GM23338 (cell line): ENCODE measurements at regions not wholly inside any gene's neighbourhood (a gene's known extent, or its start where the extent isn't known, plus 50 kb on each side); places are given as distances from the start of the nearest gene placed in this dataset.

ENCODE experiments used
- ATAC-seq: fragments of 200-7000 bp; cut with Tn5 transposase; 3 replicates; pipeline ENCODE4 v1.9.1; 2020
- DNase-seq: peaks from one replicate; pipeline ENCODE4 v3.0.0-alpha.2; 2015; ENCODE audit warnings: low spot score
- H2AFZ ChIP-seq: fragments of 200-600 bp; sonication (generic); 2 replicates; pipeline ENCODE4 v1.8.0; 2016; ENCODE audit warnings: antibody characterized with exemption, mild to moderate bottlenecking, moderate library complexity
- H3F3A ChIP-seq: fragments of 200-600 bp; sonication (generic); replicated peaks from 2 replicates; pipeline ENCODE4 v1.8.0; 2017; ENCODE audit warnings: antibody characterized with exemption, mixed run types, low read depth
- H3K27ac ChIP-seq: fragments of 200-600 bp; sonication (generic); 2 replicates; pipeline ENCODE4 v1.6.1; 2016; ENCODE audit warnings: low read depth
- H3K27me3 ChIP-seq: fragments of 200-600 bp; sonication (generic); 2 replicates; pipeline ENCODE4 v1.8.0; 2016; ENCODE audit warnings: mild to moderate bottlenecking, mixed run types, moderate library complexity; ENCODE audit not compliant: insufficient read depth
- H3K36me3 ChIP-seq: fragments of 200-600 bp; sonication (generic); 2 replicates; pipeline ENCODE4 v1.8.0; 2016; ENCODE audit warnings: mild to moderate bottlenecking; ENCODE audit not compliant: insufficient read depth
- H3K4me1 ChIP-seq: fragments of 200-600 bp; sonication (generic); 2 replicates; pipeline ENCODE4 v1.8.0; 2016; ENCODE audit warnings: mild to moderate bottlenecking, moderate library complexity; ENCODE audit not compliant: insufficient read depth
- H3K4me2 ChIP-seq: fragments of 200-600 bp; sonication (generic); 2 replicates; pipeline ENCODE4 v1.7.1; 2017; ENCODE audit warnings: mixed run types
- H3K4me3 ChIP-seq: fragments of 200-600 bp; sonication (generic); 2 replicates; pipeline ENCODE4 v1.6.1; 2016; ENCODE audit warnings: mixed run types
- H3K79me2 ChIP-seq: fragments of 200-600 bp; sonication (generic); replicated peaks from 2 replicates; pipeline ENCODE4 v1.8.0; 2017; ENCODE audit warnings: mild to moderate bottlenecking; ENCODE audit not compliant: insufficient read depth
- H3K9me2 ChIP-seq: fragments of 200-600 bp; sonication (generic); 2 replicates; pipeline ENCODE4 v1.8.0; 2017; ENCODE audit not compliant: insufficient read depth
- H4K20me1 ChIP-seq: fragments of 200-600 bp; sonication (generic); replicated peaks from 2 replicates; pipeline ENCODE4 v1.8.0; 2017; ENCODE audit warnings: mild to moderate bottlenecking; ENCODE audit not compliant: insufficient read depth
- H3K27ac Mint-ChIP-seq: 2 replicates; pipeline ENCODE4 v1.8.0; 2020; ENCODE audit warnings: inconsistent platforms, mild to moderate bottlenecking, moderate library complexity, mixed read lengths
- H3K27me3 Mint-ChIP-seq: 3 replicates; pipeline ENCODE4 v1.8.0; 2022; ENCODE audit warnings: low read depth, mild to moderate bottlenecking, moderate library complexity, mixed read lengths, inconsistent platforms; ENCODE audit not compliant: insufficient read depth, poor library complexity
- H3K36me3 Mint-ChIP-seq: 3 replicates; pipeline ENCODE4 v1.8.0; 2021; ENCODE audit warnings: low read depth, mild to moderate bottlenecking, inconsistent platforms, moderate library complexity, mixed read lengths
- H3K4me1 Mint-ChIP-seq: 3 replicates; pipeline ENCODE4 v1.8.0; 2020; ENCODE audit warnings: mild to moderate bottlenecking, inconsistent platforms, mixed read lengths
- H3K4me3 Mint-ChIP-seq: 3 replicates; pipeline ENCODE4 v1.8.0; 2021; ENCODE audit warnings: moderate library complexity, mild to moderate bottlenecking, inconsistent platforms, mixed read lengths
- H3K9me3 Mint-ChIP-seq: 3 replicates; pipeline ENCODE4 v1.8.0; 2020; ENCODE audit warnings: moderate library complexity, mild to moderate bottlenecking, inconsistent platforms, mixed read lengths
- CREB1 ChIP-seq: fragments of 250-450 bp; sonication (Bioruptor Pico); IDR thresholded peaks from 2 replicates; pipeline ENCODE4 v1.5.0; 2020; ENCODE audit warnings: low read depth, mild to moderate bottlenecking, moderate library complexity
- EZH2 ChIP-seq: fragments of 200-600 bp; sonication (generic); IDR thresholded peaks from one replicate; pipeline ENCODE4 v1.8.0; 2017; ENCODE audit warnings: antibody characterized with exemption, mild to moderate bottlenecking, low read depth; ENCODE audit not compliant: unreplicated experiment
- EZH2phosphoT487 ChIP-seq: fragments of 200-600 bp; sonication (generic); IDR thresholded peaks from one replicate; pipeline ENCODE4 v1.8.1; 2018; ENCODE audit warnings: antibody characterized with exemption; ENCODE audit not compliant: unreplicated experiment
- JUNB ChIP-seq: IDR thresholded peaks from one replicate; pipeline ENCODE4 v1.6.1; 2016; ENCODE audit warnings: antibody characterized with exemption; ENCODE audit not compliant: unreplicated experiment
- NANOG ChIP-seq: IDR thresholded peaks from 2 replicates; pipeline ENCODE4 v1.6.1; 2016; ENCODE audit warnings: antibody characterized with exemption, borderline replicate concordance
- POLR2AphosphoS5 ChIP-seq: IDR thresholded peaks from 2 replicates; pipeline ENCODE4 v1.6.1; 2016; ENCODE audit warnings: antibody characterized with exemption, low read depth
- STAT1 ChIP-seq: IDR thresholded peaks from one replicate; pipeline ENCODE4 v1.6.1; 2016; ENCODE audit warnings: antibody characterized with exemption; ENCODE audit not compliant: unreplicated experiment
- ZNF114 ChIP-seq: fragments of 250-450 bp; sonication (Bioruptor Pico); IDR thresholded peaks from 2 replicates; pipeline ENCODE4 v1.5.0; 2020; ENCODE audit warnings: mild to moderate bottlenecking, moderate library complexity
- ZNF331 ChIP-seq: fragments of 250-450 bp; sonication (Bioruptor Pico); IDR thresholded peaks from 2 replicates; pipeline ENCODE4 v1.5.0; 2020; ENCODE audit warnings: low read depth, mild to moderate bottlenecking, moderate library complexity
- TF ChIP-seq, protein P1 (sequence below): IDR thresholded peaks from one replicate; pipeline ENCODE4 v1.6.1; 2018; ENCODE audit warnings: antibody characterized with exemption; ENCODE audit not compliant: unreplicated experiment
- TF ChIP-seq, protein P2 (sequence below): fragments of 250-450 bp; sonication (Bioruptor Pico); IDR thresholded peaks from 2 replicates; pipeline ENCODE4 v1.5.0; 2020; ENCODE audit warnings: mild to moderate bottlenecking, moderate library complexity
- TF ChIP-seq, protein P3 (sequence below), 2 experiments: fragments of 200-600 bp in 1 of 2; sonication (generic) in 1 of 2; conservative IDR thresholded peaks; 2 replicates each; pipeline versions ENCODE4 v1.5.1 to v1.6.1; 2016 to 2017; ENCODE audit warnings: antibody characterized with exemption in 2 of 2, low read depth in 2 of 2, mild to moderate bottlenecking in 2 of 2, moderate library complexity in 1 of 2
- TF ChIP-seq, protein P4 (sequence below): IDR thresholded peaks from 2 replicates; pipeline ENCODE4 v1.6.1; 2016; ENCODE audit warnings: antibody characterized with exemption

DNA sequence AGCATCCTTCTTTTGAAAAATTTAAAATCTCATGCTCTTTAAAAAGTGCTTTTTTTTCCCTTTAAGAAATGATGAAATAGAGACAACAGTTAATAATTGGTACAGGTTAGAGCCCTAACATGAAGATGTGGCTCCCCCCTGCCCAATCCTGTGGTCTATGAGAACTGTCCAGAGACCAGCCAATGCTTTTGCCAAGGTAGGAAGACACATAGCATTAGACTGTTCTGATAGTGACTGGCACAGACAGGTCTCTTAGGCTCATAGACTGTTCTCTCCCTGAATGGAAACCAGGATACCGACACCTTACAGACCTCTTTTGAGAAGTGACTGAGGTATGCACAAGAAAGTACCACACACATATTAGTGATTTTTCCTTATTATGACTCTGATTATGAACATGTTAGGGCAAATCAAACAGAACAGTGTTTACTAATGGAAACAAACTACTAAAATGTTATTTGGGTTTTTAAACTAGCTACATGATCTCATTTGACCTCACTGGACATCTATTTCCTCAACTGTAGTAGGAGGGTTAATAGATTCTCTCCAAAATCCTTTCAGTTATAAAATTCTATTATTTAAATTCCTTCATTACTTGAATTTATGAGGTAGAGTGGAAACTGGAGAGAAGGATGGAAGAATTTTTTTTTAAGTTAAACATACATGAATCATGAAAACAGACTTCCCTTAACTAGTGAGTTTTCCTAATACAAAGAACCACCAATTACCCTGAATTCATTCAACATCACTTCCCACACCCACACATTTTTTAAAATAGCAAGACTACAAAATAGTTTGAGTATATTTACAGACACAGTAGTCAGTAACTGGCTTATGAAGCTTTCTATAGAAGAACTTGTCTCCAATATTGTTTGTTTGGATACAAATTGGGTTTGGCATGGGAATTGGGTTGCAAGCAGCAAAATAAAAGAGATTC is 120.4 kb downstream of the OGFRL1 start:
- Mint-ChIP-seq H3K9me3 (no peaks in the 10 kb centered on the region), H3K27me3 (peaks cover 5% of the 10 kb centered on the region), H3K27ac (0 out of 2 replicates have a peak overlapping the region, but pooled peaks have one; percentile 33), H3K36me3 (no peaks in the 10 kb centered on the region), H3K4me1 (peaks cover 38% of the 10 kb centered on the region), H3K4me3 (no peak overlapping the region)
- no peaks in the 10 kb centered on the region for H4K20me1 ChIP-seq
- no peak overlapping the region for H2AFZ ChIP-seq
- no peak overlapping the region for H3K4me3 ChIP-seq
- H3K4me2 ChIP-seq = no peak overlapping the region
- H3F3A ChIP-seq = no peaks in the 10 kb centered on the region
- no peak overlapping the region for H3K27ac ChIP-seq
- H3K9me2 ChIP-seq = no peaks in the 10 kb centered on the region
- H3K79me2 ChIP-seq = no peaks in the 10 kb centered on the region
- H3K27me3 ChIP-seq = no peaks in the 10 kb centered on the region
- no peak for TF ChIP-seq ZNF114 (CRISPR knock-in tag)
- TF ChIP-seq POLR2AphosphoS5 = no peak
- TF ChIP-seq JUNB = no peak
- TF ChIP-seq NANOG = no peak
- no peak for TF ChIP-seq EZH2
- no peak for TF ChIP-seq STAT1
- no peak for TF ChIP-seq ZNF331 (CRISPR knock-in tag)
- TF ChIP-seq, protein P1, sequence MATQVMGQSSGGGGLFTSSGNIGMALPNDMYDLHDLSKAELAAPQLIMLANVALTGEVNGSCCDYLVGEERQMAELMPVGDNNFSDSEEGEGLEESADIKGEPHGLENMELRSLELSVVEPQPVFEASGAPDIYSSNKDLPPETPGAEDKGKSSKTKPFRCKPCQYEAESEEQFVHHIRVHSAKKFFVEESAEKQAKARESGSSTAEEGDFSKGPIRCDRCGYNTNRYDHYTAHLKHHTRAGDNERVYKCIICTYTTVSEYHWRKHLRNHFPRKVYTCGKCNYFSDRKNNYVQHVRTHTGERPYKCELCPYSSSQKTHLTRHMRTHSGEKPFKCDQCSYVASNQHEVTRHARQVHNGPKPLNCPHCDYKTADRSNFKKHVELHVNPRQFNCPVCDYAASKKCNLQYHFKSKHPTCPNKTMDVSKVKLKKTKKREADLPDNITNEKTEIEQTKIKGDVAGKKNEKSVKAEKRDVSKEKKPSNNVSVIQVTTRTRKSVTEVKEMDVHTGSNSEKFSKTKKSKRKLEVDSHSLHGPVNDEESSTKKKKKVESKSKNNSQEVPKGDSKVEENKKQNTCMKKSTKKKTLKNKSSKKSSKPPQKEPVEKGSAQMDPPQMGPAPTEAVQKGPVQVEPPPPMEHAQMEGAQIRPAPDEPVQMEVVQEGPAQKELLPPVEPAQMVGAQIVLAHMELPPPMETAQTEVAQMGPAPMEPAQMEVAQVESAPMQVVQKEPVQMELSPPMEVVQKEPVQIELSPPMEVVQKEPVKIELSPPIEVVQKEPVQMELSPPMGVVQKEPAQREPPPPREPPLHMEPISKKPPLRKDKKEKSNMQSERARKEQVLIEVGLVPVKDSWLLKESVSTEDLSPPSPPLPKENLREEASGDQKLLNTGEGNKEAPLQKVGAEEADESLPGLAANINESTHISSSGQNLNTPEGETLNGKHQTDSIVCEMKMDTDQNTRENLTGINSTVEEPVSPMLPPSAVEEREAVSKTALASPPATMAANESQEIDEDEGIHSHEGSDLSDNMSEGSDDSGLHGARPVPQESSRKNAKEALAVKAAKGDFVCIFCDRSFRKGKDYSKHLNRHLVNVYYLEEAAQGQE = no peak
- TF ChIP-seq EZH2phosphoT487 = no peak
- no peak for TF ChIP-seq CREB1 (CRISPR knock-in tag)
- TF ChIP-seq, protein P2, sequence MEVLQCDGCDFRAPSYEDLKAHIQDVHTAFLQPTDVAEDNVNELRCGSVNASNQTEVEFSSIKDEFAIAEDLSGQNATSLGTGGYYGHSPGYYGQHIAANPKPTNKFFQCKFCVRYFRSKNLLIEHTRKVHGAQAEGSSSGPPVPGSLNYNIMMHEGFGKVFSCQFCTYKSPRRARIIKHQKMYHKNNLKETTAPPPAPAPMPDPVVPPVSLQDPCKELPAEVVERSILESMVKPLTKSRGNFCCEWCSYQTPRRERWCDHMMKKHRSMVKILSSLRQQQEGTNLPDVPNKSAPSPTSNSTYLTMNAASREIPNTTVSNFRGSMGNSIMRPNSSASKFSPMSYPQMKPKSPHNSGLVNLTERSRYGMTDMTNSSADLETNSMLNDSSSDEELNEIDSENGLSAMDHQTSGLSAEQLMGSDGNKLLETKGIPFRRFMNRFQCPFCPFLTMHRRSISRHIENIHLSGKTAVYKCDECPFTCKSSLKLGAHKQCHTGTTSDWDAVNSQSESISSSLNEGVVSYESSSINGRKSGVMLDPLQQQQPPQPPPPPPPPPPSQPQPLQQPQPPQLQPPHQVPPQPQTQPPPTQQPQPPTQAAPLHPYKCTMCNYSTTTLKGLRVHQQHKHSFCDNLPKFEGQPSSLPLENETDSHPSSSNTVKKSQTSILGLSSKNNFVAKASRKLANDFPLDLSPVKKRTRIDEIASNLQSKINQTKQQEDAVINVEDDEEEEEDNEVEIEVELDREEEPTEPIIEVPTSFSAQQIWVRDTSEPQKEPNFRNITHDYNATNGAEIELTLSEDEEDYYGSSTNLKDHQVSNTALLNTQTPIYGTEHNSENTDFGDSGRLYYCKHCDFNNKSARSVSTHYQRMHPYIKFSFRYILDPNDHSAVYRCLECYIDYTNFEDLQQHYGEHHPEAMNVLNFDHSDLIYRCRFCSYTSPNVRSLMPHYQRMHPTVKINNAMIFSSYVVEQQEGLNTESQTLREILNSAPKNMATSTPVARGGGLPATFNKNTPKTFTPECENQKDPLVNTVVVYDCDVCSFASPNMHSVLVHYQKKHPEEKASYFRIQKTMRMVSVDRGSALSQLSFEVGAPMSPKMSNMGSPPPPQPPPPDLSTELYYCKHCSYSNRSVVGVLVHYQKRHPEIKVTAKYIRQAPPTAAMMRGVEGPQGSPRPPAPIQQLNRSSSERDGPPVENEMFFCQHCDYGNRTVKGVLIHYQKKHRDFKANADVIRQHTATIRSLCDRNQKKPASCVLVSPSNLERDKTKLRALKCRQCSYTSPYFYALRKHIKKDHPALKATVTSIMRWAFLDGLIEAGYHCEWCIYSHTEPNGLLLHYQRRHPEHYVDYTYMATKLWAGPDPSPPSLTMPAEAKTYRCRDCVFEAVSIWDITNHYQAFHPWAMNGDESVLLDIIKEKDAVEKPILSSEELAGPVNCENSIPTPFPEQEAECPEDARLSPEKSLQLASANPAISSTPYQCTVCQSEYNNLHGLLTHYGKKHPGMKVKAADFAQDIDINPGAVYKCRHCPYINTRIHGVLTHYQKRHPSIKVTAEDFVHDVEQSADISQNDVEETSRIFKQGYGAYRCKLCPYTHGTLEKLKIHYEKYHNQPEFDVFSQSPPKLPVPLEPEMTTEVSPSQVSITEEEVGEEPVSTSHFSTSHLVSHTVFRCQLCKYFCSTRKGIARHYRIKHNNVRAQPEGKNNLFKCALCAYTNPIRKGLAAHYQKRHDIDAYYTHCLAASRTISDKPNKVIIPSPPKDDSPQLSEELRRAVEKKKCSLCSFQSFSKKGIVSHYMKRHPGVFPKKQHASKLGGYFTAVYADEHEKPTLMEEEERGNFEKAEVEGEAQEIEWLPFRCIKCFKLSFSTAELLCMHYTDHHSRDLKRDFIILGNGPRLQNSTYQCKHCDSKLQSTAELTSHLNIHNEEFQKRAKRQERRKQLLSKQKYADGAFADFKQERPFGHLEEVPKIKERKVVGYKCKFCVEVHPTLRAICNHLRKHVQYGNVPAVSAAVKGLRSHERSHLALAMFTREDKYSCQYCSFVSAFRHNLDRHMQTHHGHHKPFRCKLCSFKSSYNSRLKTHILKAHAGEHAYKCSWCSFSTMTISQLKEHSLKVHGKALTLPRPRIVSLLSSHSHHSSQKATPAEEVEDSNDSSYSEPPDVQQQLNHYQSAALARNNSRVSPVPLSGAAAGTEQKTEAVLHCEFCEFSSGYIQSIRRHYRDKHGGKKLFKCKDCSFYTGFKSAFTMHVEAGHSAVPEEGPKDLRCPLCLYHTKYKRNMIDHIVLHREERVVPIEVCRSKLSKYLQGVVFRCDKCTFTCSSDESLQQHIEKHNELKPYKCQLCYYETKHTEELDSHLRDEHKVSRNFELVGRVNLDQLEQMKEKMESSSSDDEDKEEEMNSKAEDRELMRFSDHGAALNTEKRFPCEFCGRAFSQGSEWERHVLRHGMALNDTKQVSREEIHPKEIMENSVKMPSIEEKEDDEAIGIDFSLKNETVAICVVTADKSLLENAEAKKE (CRISPR knock-in tag) = no peak
- TF ChIP-seq, protein P3, sequence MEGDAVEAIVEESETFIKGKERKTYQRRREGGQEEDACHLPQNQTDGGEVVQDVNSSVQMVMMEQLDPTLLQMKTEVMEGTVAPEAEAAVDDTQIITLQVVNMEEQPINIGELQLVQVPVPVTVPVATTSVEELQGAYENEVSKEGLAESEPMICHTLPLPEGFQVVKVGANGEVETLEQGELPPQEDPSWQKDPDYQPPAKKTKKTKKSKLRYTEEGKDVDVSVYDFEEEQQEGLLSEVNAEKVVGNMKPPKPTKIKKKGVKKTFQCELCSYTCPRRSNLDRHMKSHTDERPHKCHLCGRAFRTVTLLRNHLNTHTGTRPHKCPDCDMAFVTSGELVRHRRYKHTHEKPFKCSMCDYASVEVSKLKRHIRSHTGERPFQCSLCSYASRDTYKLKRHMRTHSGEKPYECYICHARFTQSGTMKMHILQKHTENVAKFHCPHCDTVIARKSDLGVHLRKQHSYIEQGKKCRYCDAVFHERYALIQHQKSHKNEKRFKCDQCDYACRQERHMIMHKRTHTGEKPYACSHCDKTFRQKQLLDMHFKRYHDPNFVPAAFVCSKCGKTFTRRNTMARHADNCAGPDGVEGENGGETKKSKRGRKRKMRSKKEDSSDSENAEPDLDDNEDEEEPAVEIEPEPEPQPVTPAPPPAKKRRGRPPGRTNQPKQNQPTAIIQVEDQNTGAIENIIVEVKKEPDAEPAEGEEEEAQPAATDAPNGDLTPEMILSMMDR (conservative IDR thresholded peaks at IDR 0.05; ENCODE audit: low read depth in 2 of 2) = no peak
- TF ChIP-seq, protein P4, sequence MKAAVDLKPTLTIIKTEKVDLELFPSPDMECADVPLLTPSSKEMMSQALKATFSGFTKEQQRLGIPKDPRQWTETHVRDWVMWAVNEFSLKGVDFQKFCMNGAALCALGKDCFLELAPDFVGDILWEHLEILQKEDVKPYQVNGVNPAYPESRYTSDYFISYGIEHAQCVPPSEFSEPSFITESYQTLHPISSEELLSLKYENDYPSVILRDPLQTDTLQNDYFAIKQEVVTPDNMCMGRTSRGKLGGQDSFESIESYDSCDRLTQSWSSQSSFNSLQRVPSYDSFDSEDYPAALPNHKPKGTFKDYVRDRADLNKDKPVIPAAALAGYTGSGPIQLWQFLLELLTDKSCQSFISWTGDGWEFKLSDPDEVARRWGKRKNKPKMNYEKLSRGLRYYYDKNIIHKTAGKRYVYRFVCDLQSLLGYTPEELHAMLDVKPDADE = no peak
- H3K36me3 ChIP-seq = no peaks in the 10 kb centered on the region
- no peak for ATAC-seq
- H3K4me1 ChIP-seq = peaks cover 23% of the 10 kb centered on the region
- no peak for DNase-seq
